Rectal smooth muscle tissue (tissue), 1 donor: ENCODE measurements at regions not wholly inside any gene's neighbourhood (a gene's known extent, or its start where the extent isn't known, plus 50 kb on each side); places are given as distances from the start of the nearest gene placed in this dataset.

Experiments used
- H3K27ac ChIP-seq: one replicate; pipeline ENCODE4 v1.7.0; 2013; ENCODE audit warnings: low read depth, low read length, inconsistent platforms
- H3K27me3 ChIP-seq: one replicate; pipeline ENCODE4 v1.7.0; 2013; ENCODE audit warnings: low read length; ENCODE audit not compliant: control insufficient read depth, insufficient read depth
- H3K36me3 ChIP-seq: one replicate; pipeline ENCODE4 v1.7.0; 2013; ENCODE audit warnings: low read length; ENCODE audit not compliant: control insufficient read depth, insufficient read depth
- H3K4me1 ChIP-seq: one replicate; pipeline ENCODE4 v1.7.0; 2013; ENCODE audit warnings: low read length; ENCODE audit not compliant: control insufficient read depth, insufficient read depth
- H3K4me3 ChIP-seq: one replicate; pipeline ENCODE4 v1.7.0; 2013; ENCODE audit warnings: low read length
- H3K9ac ChIP-seq: one replicate; pipeline ENCODE4 v1.7.0; 2013; ENCODE audit warnings: low read length

DNA sequence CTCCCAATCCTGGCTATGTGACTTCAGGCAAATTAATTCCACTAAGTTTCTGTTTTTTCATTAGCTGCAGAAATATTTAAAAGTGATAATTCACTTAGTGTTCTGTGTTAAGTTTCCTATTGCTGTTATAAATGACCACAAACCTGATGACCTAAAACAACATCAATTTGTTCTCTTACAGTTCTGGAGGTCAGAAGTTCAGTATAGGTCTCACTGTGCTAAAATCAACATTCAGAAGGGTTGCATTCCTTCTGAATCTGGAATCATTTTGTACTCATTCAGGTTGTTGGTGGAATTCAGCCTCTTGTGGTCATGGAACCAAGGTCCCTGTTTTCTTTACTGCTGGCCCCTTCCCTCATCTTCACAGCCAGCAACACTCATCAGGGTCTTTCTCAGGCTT lies 254.1 kb downstream of the CNTN3 start:
- H3K4me3 ChIP-seq = no peak overlapping the region
- no peak overlapping the region for H3K9ac ChIP-seq
- no peak overlapping the region for H3K27ac ChIP-seq
- H3K4me1 ChIP-seq = no peaks in the 10 kb centered on the region
- H3K27me3 ChIP-seq = no peaks in the 10 kb centered on the region
- no peaks in the 10 kb centered on the region for H3K36me3 ChIP-seq

GRCh38 chr3:74357881-74358280 lies 256.6 kb downstream of the CNTN3 start:
- Histone ChIP-seq H3K36me3 (no peaks in the 10 kb centered on the region), H3K4me1 (no peaks in the 10 kb centered on the region), H3K4me3 (no peak overlapping the region), H3K27ac (no peak overlapping the region), H3K9ac (no peak overlapping the region), H3K27me3 (no peaks in the 10 kb centered on the region)

- Histone ChIP-seq H3K4me1 (no peaks in the 10 kb centered on the region), H3K27ac (no peak overlapping the region), H3K4me3 (no peak overlapping the region), H3K9ac (no peak overlapping the region), H3K36me3 (no peaks in the 10 kb centered on the region), H3K27me3 (no peaks in the 10 kb centered on the region)
These were observed 261.4 kb downstream of the CNTN3 start for GRCh38 chr3:74353039-74353438.

- H3K36me3 ChIP-seq = no peaks in the 10 kb centered on the region
- no peaks in the 10 kb centered on the region for H3K27me3 ChIP-seq
- H3K27ac ChIP-seq = no peak overlapping the region
- no peaks in the 10 kb centered on the region for H3K4me1 ChIP-seq
- H3K4me3 ChIP-seq = no peak overlapping the region
- H3K9ac ChIP-seq = no peak overlapping the region
These were observed 262.3 kb downstream of the CNTN3 start for GRCh38 chr3:74352166-74352565.

GRCh38 chr3:74351213-74351612 lies 263.2 kb downstream of the CNTN3 start:
- Histone ChIP-seq H3K4me1 (no peaks in the 10 kb centered on the region), H3K9ac (no peak overlapping the region), H3K27ac (no peak overlapping the region), H3K27me3 (no peaks in the 10 kb centered on the region), H3K4me3 (no peak overlapping the region), H3K36me3 (no peaks in the 10 kb centered on the region)

DNA sequence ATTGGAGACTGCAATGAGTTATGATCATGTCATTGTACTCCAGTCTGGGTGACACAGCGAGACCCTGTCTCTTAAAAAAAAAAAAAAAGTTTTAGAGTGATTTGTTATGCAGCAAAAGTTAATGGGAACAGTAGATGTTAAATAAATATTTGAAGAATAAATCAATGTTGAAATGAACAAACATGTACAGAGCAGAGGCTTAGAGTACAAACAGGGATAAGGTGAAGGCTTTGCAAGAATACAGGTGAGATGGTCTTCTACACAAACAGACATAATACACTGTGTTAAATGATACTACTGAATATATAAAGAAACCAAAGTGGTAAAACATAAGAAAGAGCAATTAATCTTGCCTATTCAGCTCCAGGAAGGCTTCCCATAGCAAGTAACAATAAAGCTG lies 265.4 kb downstream of the CNTN3 start:
- Histone ChIP-seq H3K36me3 (no peaks in the 10 kb centered on the region), H3K27me3 (no peaks in the 10 kb centered on the region), H3K9ac (no peak overlapping the region), H3K4me3 (no peak overlapping the region), H3K4me1 (no peaks in the 10 kb centered on the region), H3K27ac (no peak overlapping the region)

GRCh38 chr3:74347563-74348268 lies 266.7 kb downstream of the CNTN3 start:
- Histone ChIP-seq H3K27ac (no peak overlapping the region), H3K36me3 (no peaks in the 10 kb centered on the region), H3K4me3 (no peak overlapping the region), H3K9ac (no peak overlapping the region), H3K27me3 (no peaks in the 10 kb centered on the region), H3K4me1 (no peaks in the 10 kb centered on the region)

DNA sequence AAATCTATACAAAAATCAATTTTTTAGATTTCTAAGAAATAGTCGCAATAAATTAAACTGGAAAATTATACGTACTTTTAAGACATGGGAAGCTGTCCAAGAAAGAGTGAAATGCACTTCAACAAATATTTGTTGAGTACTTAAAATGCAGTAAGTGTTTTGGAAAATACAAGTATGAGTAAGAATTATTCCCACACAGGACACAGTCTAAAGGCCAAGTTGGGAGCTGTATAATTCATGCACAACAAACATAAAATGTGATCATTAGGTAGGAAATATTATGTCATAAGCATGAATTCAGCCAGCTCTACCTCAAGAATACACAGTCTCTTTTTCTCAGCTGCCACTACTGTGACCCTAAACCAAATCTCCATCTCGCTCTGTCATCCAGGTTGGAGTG lies 267.6 kb downstream of the CNTN3 start:
- H3K27ac ChIP-seq = no peak overlapping the region
- no peak overlapping the region for H3K9ac ChIP-seq
- H3K27me3 ChIP-seq = no peaks in the 10 kb centered on the region
- H3K4me1 ChIP-seq = no peaks in the 10 kb centered on the region
- no peaks in the 10 kb centered on the region for H3K36me3 ChIP-seq
- no peak overlapping the region for H3K4me3 ChIP-seq

- Histone ChIP-seq H3K27me3 (no peaks in the 10 kb centered on the region), H3K27ac (no peak overlapping the region), H3K4me1 (no peaks in the 10 kb centered on the region), H3K36me3 (no peaks in the 10 kb centered on the region), H3K4me3 (no peak overlapping the region), H3K9ac (no peak overlapping the region)
These were observed 268.8 kb downstream of the CNTN3 start for GRCh38 chr3:74345701-74346100.

GRCh38 chr3:74344865-74345440 lies 269.5 kb downstream of the CNTN3 start:
- Histone ChIP-seq H3K27me3 (no peaks in the 10 kb centered on the region), H3K4me3 (no peak overlapping the region), H3K27ac (no peak overlapping the region), H3K4me1 (no peaks in the 10 kb centered on the region), H3K36me3 (no peaks in the 10 kb centered on the region), H3K9ac (no peak overlapping the region)

- Histone ChIP-seq H3K36me3 (no peaks in the 10 kb centered on the region), H3K4me1 (no peaks in the 10 kb centered on the region), H3K9ac (no peak overlapping the region), H3K4me3 (no peak overlapping the region), H3K27ac (no peak overlapping the region), H3K27me3 (no peaks in the 10 kb centered on the region)
These were observed 271.1 kb downstream of the CNTN3 start for GRCh38 chr3:74343391-74343790.

DNA sequence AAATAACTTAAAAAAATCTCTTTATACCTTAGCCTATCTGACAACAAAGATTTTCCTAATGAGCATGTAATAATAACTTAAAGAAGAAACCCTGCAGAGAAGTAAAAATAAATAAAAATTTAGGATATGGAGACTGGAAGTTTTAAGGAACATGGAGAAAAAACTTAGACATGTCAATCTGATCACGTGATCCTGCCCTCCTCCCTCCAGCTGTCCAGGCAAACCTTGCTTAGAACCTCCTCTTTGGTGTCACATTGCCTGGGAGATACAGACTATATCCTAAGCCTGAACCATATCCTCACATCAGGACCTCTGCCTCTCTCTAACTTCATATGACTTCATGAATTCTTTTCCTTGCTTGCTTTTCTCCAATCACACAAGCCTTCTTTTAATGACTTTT lies 275.5 kb downstream of the CNTN3 start:
- Histone ChIP-seq H3K9ac (no peak overlapping the region), H3K27ac (no peak overlapping the region), H3K4me1 (no peaks in the 10 kb centered on the region), H3K27me3 (no peaks in the 10 kb centered on the region), H3K36me3 (no peaks in the 10 kb centered on the region), H3K4me3 (no peak overlapping the region)

GRCh38 chr3:74332165-74332564 lies 282.3 kb downstream of the CNTN3 start:
- H3K9ac ChIP-seq = no peak overlapping the region
- H3K4me1 ChIP-seq = no peaks in the 10 kb centered on the region
- H3K36me3 ChIP-seq = no peaks in the 10 kb centered on the region
- H3K27ac ChIP-seq = no peak overlapping the region
- no peaks in the 10 kb centered on the region for H3K27me3 ChIP-seq
- H3K4me3 ChIP-seq = no peak overlapping the region
